Endothelial cell of umbilical vein (primary cell): ENCODE measurements at regions not wholly inside any gene's neighbourhood (a gene's known extent, or its start where the extent isn't known, plus 50 kb on each side); places are given as distances from the start of the nearest gene placed in this dataset.

Experiments
- BruUV-seq: library from RNA; stranded (reverse); fragments of 400-500 nt; replicated peaks from 2 replicates; lab custom pipeline; 2021; lab: Mats Ljungman, UMichigan
- CTCF ChIA-PET: fragments of 300-600, 350-600 bp; sonication (Branson Sonifier 250); formaldehyde crosslinking; loops from one replicate; lab custom pipeline; 2021; ENCODE audit warnings: antibody characterized with exemption, inconsistent platforms; lab: Charles Lee
- POLR2A ChIA-PET: fragments of 300-600, 350-600 bp; sonication (Branson Sonifier 250); formaldehyde crosslinking; loops from one replicate; lab custom pipeline; 2021; ENCODE audit warnings: antibody characterized with exemption, inconsistent platforms; lab: Charles Lee
- DNase-seq: peaks from one replicate; pipeline ENCODE4 v3.0.0-alpha.2; 2011; ENCODE audit warnings: low read depth, low spot score
- FAIRE-seq: peaks from 2 replicates; lab custom pipeline; 2011; peaks lifted over from hg19 to GRCh38; lab: Jason Lieb, UNC
- H2AFZ ChIP-seq: 2 replicates; pipeline ENCODE4 v1.6.0; 2012; ENCODE audit warnings: low read depth, low read length, control low read depth, inconsistent platforms
- H3K27ac ChIP-seq: 2 replicates; pipeline ENCODE4 v1.5.1; 2011; ENCODE audit warnings: low read depth, mild to moderate bottlenecking, control low read depth, low read length, moderate library complexity; ENCODE audit not compliant: insufficient read depth
- H3K27me3 ChIP-seq, 2 experiments: 2 replicates each; pipeline versions ENCODE4 v1.6.0 to v1.6.1; 2011; ENCODE audit warnings: low read length in 2 of 2, mixed read lengths in 1 of 2; ENCODE audit not compliant: control insufficient read depth in 2 of 2, insufficient read depth in 2 of 2
- H3K36me3 ChIP-seq, 2 experiments: 2 replicates in 1 of 2; 3 replicates in 1 of 2; pipeline ENCODE4 v1.5.1; 2011; ENCODE audit warnings: low read length in 2 of 2, mild to moderate bottlenecking in 1 of 2, moderate library complexity in 1 of 2; ENCODE audit not compliant: control insufficient read depth in 2 of 2, insufficient read depth in 2 of 2; ENCODE audit errors: extremely low read depth in 1 of 2
- H3K4me1 ChIP-seq: 3 replicates; pipeline ENCODE4 v1.5.1; 2011; ENCODE audit warnings: mild to moderate bottlenecking, low read length; ENCODE audit not compliant: control insufficient read depth, insufficient read depth; ENCODE audit errors: extremely low read depth
- H3K4me2 ChIP-seq: 2 replicates; pipeline ENCODE4 v1.6.1; 2011; ENCODE audit warnings: low read length, control low read depth, mixed read lengths; ENCODE audit not compliant: insufficient read depth
- H3K4me3 ChIP-seq, 3 experiments: fragments of 200-600 bp in 1 of 3; sonication (generic), shearing (Covaris generic) in 1 of 3; replicated peaks in 1 of 3; 2 replicates each; pipeline ENCODE4 v1.5.1; 2011 to 2016; ENCODE audit warnings: control low read depth in 3 of 3, low read length in 3 of 3, mild to moderate bottlenecking in 2 of 3, inconsistent platforms in 1 of 3, low read depth in 1 of 3, moderate library complexity in 1 of 3; ENCODE audit not compliant: insufficient read depth in 1 of 3
- H3K79me2 ChIP-seq: 2 replicates; pipeline ENCODE4 v1.6.0; 2012; ENCODE audit warnings: low read length, inconsistent platforms; ENCODE audit not compliant: control insufficient read depth, insufficient read depth
- H3K9ac ChIP-seq: replicated peaks from 2 replicates; pipeline ENCODE3; 2011; ENCODE audit warnings: low read length, control low read depth; ENCODE audit not compliant: insufficient read depth; ENCODE audit errors: extremely low read depth
- H3K9me1 ChIP-seq: replicated peaks from 3 replicates; pipeline ENCODE4 v1.6.0; 2011; ENCODE audit warnings: mild to moderate bottlenecking, low read length; ENCODE audit not compliant: control insufficient read depth, insufficient read depth; ENCODE audit errors: extremely low read depth
- H3K9me3 ChIP-seq: replicated peaks from 2 replicates; pipeline ENCODE4 v1.5.1; 2012; ENCODE audit warnings: low read length, inconsistent platforms; ENCODE audit not compliant: control insufficient read depth, insufficient read depth
- H4K20me1 ChIP-seq: replicated peaks from 2 replicates; pipeline ENCODE3; 2011; ENCODE audit warnings: mild to moderate bottlenecking, low read length; ENCODE audit not compliant: control insufficient read depth, insufficient read depth; ENCODE audit errors: extremely low read depth
- CTCF ChIP-seq, 2 donors: IDR thresholded peaks; 1 replicate in 1 of 2; 2 replicates in 1 of 2; pipeline ENCODE4 v1.5.1; 2011; ENCODE audit warnings: low read length in 2 of 2, mild to moderate bottlenecking in 2 of 2, moderate library complexity in 2 of 2, control low read depth in 1 of 2, inconsistent platforms in 1 of 2, low read depth in 1 of 2; ENCODE audit not compliant: insufficient read depth in 1 of 2; ENCODE audit errors: extremely low read depth in 1 of 2
- EZH2 ChIP-seq: IDR thresholded peaks from 2 replicates; pipeline ENCODE4 v1.6.1; 2012; ENCODE audit warnings: borderline replicate concordance, low read depth, mild to moderate bottlenecking, moderate library complexity, low read length, inconsistent platforms; ENCODE audit not compliant: severe bottlenecking
- FOS ChIP-seq: IDR thresholded peaks from 2 replicates; pipeline ENCODE4 v1.6.1; 2011; ENCODE audit warnings: mild to moderate bottlenecking, low read length, moderate library complexity, borderline replicate concordance; ENCODE audit not compliant: insufficient read depth
- GATA2 ChIP-seq: IDR thresholded peaks from 2 replicates; pipeline ENCODE4 v1.7.0; 2011; ENCODE audit warnings: low read depth, mild to moderate bottlenecking, moderate library complexity, mixed read lengths, low read length; ENCODE audit not compliant: insufficient read length, insufficient read depth
- JUN ChIP-seq: IDR thresholded peaks from 2 replicates; pipeline ENCODE4 v1.6.1; 2011; ENCODE audit warnings: borderline replicate concordance, low read depth; ENCODE audit not compliant: insufficient read length, insufficient read depth
- MAX ChIP-seq: IDR thresholded peaks from 2 replicates; pipeline ENCODE4 v1.6.1; 2011; ENCODE audit not compliant: insufficient read depth, insufficient read length
- MYC ChIP-seq: IDR thresholded peaks from one replicate; pipeline ENCODE4 v1.6.1; 2011; ENCODE audit warnings: mild to moderate bottlenecking, low read depth, low read length
- POLR2A ChIP-seq: IDR thresholded peaks from 2 replicates; pipeline ENCODE4 v1.6.1; 2012; ENCODE audit warnings: low read depth, mild to moderate bottlenecking, control low read depth, low read length
- POLR2AphosphoS5 ChIP-seq: IDR thresholded peaks from 2 replicates; pipeline ENCODE4 v1.6.1; 2012; ENCODE audit warnings: low read depth, mild to moderate bottlenecking, control low read depth, low read length, moderate library complexity; ENCODE audit not compliant: insufficient read depth
- dilution Hi-C: fragments of 300-500 bp; cut with MboI; formaldehyde crosslinking; loops from one replicate; pipeline ENCODE4 v1.15.0; 2019; ENCODE audit warnings: low sequenced_read_pairs; ENCODE audit not compliant: extremely low pct_ligation_motif_present
- intact Hi-C: fragments of 100-400 bp; cut with micrococcal nuclease; formaldehyde crosslinking; loops from one replicate; pipeline ENCODE4 v1.10.0; 2022

GRCh38 chr3:55170444-55170843 is 242.6 kb upstream of the LRTM1 start:
- no peak overlapping the region for H3K9ac ChIP-seq
- DNase-seq (no peak), FAIRE-seq (no peak)
- intact Hi-C loops (no loop called here), dilution Hi-C loops (no loop called here)
- H3K79me2 ChIP-seq: no peaks in the 10 kb centered on the region
- H3K27me3 ChIP-seq: no peaks in the 10 kb centered on the region
- no peak overlapping the region for H2AFZ ChIP-seq
- H4K20me1 ChIP-seq: no peaks in the 10 kb centered on the region
- CTCF ChIA-PET: no interaction called here
- H3K36me3 ChIP-seq: no peaks in the 10 kb centered on the region
- H3K4me1 ChIP-seq: no peaks in the 10 kb centered on the region
- no peak for TF ChIP-seq MAX
- no peak for TF ChIP-seq FOS
- TF ChIP-seq POLR2A: no peak
- no peak for TF ChIP-seq POLR2AphosphoS5
- no peak for TF ChIP-seq GATA2
- no peak for TF ChIP-seq EZH2
- TF ChIP-seq MYC: no peak
- TF ChIP-seq CTCF (IDR thresholded peaks at IDR 0.05; ENCODE audit: extremely low read depth in 1 of 2, insufficient read depth in 1 of 2, low read depth in 1 of 2, low read length in 2 of 2): no peak
- no peak for TF ChIP-seq JUN
- no peak overlapping the region for H3K4me3 ChIP-seq
- no peaks in the 10 kb centered on the region for H3K9me1 ChIP-seq
- no peak overlapping the region for H3K27ac ChIP-seq
- H3K9me3 ChIP-seq: peaks cover 7% of the 10 kb centered on the region
- no TSS peak for BruUV-seq
- H3K4me2 ChIP-seq: no peak overlapping the region
- POLR2A ChIA-PET: no interaction called here
